ENCODE measurements at regions not wholly inside any gene's neighbourhood (a gene's known extent, or its start where the extent isn't known, plus 50 kb on each side); places are given as distances from the start of the nearest gene placed in this dataset.

DNA sequence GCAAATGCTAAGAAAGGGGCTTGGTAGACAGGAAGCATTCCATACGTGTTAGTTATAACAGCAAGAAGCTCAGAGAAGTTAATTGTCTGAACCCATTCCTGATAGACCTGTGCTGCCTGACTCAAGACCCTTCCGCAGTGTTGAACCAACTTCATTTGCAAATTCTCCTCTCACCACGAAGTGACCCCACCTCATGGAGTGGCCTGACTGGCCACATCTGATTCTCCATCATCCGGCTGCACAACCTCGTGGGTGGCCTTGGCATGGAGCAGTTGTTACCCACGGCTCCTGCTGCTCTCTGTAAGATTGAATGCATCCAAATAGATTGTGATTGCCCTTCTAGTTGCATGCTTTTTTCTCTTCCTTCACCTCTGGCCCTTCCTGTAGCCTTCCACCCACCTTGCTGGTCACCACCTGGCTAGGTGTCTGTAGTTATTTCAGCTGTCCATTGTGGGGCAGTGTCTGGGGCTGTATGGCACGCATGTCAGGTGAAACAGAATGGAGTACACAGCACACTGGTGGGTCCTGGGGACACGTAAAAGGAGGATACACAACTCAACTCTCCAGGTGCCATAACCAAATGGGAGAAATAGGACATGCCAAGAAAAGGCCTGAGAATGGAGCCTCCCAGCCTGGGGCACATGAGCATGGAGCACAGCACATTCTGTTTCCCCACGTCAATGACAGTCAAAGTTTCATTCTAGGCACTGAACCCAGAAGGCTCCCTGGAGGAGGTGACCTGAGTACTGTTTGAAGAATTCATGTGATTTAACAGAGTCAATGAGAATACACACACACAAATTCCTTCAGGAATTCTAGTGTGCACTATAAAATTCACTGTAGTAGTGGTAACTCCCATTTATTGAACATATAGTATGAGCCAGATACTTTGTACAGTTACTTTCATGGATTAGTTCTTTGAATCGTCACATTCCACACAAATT, 70.5 kb upstream of the PTCH1 start:
- TF ChIP-seq CTCF (IDR thresholded peaks at IDR 0.05; ENCODE audit: extremely low read depth, missing control alignments): no peak
- no peak for DNase-seq (ENCODE audit: low spot score)

- no peak for DNase-seq (ENCODE audit: low spot score)
- TF ChIP-seq CTCF (IDR thresholded peaks at IDR 0.05; ENCODE audit: extremely low read depth, missing control alignments): no peak
Observed at GRCh38 chr9:95586326-95586725, 69.6 kb upstream of the PTCH1 start.

DNA sequence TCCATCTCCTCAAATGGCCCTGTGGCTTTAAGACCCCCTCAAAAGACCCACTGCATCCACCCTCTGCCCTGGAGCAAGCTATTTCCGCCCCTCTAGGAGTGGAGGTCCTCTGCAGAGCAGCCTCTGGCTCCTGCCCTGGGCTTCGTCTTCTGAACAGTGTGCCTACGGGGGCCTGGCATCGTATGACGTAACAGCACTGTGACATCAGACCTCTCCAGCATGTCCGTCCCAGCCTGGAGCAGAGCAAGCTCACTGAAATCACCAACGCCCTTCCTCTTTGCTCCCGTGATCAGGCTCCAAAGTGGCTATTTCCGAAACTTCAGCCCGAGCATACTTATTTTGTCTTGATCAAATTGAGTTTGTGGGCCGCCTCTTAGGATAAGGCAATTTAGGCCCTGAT, 69.1 kb upstream of the PTCH1 start:
- TF ChIP-seq CTCF (IDR thresholded peaks at IDR 0.05; ENCODE audit: extremely low read depth, missing control alignments): no peak
- DNase-seq (ENCODE audit: low spot score): no peak

DNA sequence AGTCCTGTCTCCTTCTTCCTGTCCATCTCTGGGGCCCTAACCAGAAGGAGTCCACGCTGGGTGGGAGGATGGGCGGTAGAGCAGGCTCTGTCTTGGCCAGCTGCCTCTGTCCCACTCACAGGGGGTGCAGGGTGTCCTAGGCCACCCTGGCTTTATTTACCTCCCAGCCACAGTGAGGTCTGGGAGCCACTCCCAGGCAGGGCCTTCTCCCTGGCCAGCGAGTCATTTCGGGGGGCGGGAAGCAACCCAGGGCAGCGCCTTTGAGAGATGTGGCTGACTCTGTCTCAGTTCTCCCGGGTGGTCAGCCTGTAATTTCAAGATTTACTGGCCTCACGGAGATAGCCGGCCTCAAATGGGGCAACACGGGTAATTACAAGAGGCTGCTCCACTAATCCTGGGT, 67.4 kb upstream of the PTCH1 start:
- no peak for DNase-seq (ENCODE audit: low spot score)
- TF ChIP-seq CTCF (IDR thresholded peaks at IDR 0.05; ENCODE audit: extremely low read depth, missing control alignments): no peak

- TF ChIP-seq CTCF (IDR thresholded peaks at IDR 0.05; ENCODE audit: extremely low read depth, missing control alignments): no peak
Observed at GRCh38 chr9:95581900-95582299, 65.1 kb upstream of the PTCH1 start.

GRCh38 chr9:95580812-95581761, 64.3 kb upstream of the PTCH1 start:
- DNase-seq (ENCODE audit: low spot score): no peak
- no peak for TF ChIP-seq CTCF (IDR thresholded peaks at IDR 0.05; ENCODE audit: extremely low read depth, missing control alignments)

More at GRCh38 chr9:95581900-95582299, 65.1 kb upstream of the PTCH1 start:
- DNase-seq (ENCODE audit: low spot score): no peak

Measured in GM20000 (cell line).